H1 (cell line): ENCODE measurements at regions not wholly inside any gene's neighbourhood (a gene's known extent, or its start where the extent isn't known, plus 50 kb on each side); places are given as distances from the start of the nearest gene placed in this dataset.

Experiments used
- CTCF ChIA-PET: fragments of 300-600 bp; sonication (Branson Sonifier 250); formaldehyde crosslinking; loops from one replicate; lab custom pipeline; 2021; ENCODE audit not compliant: partially characterized antibody; lab: Charles Lee
- POLR2A ChIA-PET: fragments of 300-600 bp; sonication (Branson Sonifier 250); formaldehyde crosslinking; loops from one replicate; lab custom pipeline; 2021; ENCODE audit warnings: inconsistent platforms; ENCODE audit not compliant: partially characterized antibody; lab: Charles Lee
- DNase-seq, 2 experiments: peaks; one replicate each; pipeline versions ENCODE4 v3.0.0 to v3.0.0-alpha.2; 2010 to 2022; ENCODE audit warnings: low spot score in 2 of 2, low read depth in 1 of 2, mixed read lengths in 1 of 2
- FAIRE-seq: peaks from 2 replicates; lab custom pipeline; 2011; peaks lifted over from hg19 to GRCh38; lab: Jason Lieb, UNC
- H2AFZ ChIP-seq: 2 replicates; pipeline ENCODE4 v1.8.1; 2012; ENCODE audit warnings: low read length, inconsistent platforms
- H2AK5ac ChIP-seq: 2 replicates; pipeline ENCODE4 v1.6.1; 2013; ENCODE audit warnings: low read depth, low read length
- H2BK120ac ChIP-seq: replicated peaks from 2 replicates; pipeline ENCODE3; 2013; ENCODE audit warnings: low read depth, low read length, inconsistent platforms
- H2BK12ac ChIP-seq: 2 replicates; pipeline ENCODE4 v1.6.1; 2013; ENCODE audit warnings: low read depth, low read length
- H2BK15ac ChIP-seq: 2 replicates; pipeline ENCODE4 v1.6.1; 2013; ENCODE audit warnings: low read length
- H2BK20ac ChIP-seq: 2 replicates; pipeline ENCODE4 v1.6.1; 2013; ENCODE audit warnings: low read length
- H2BK5ac ChIP-seq: 2 replicates; pipeline ENCODE4 v1.6.1; 2013; ENCODE audit warnings: low read depth, low read length
- H3K14ac ChIP-seq: 2 replicates; pipeline ENCODE4 v1.6.1; 2013; ENCODE audit warnings: inconsistent platforms; ENCODE audit not compliant: insufficient read length
- H3K18ac ChIP-seq: 2 replicates; pipeline ENCODE4 v1.6.1; 2013; ENCODE audit warnings: low read length; ENCODE audit errors: extremely low read depth
- H3K23ac ChIP-seq: 2 replicates; pipeline ENCODE4 v1.6.1; 2013; ENCODE audit warnings: inconsistent platforms; ENCODE audit not compliant: insufficient read length
- H3K23me2 ChIP-seq: 2 replicates; pipeline ENCODE4 v1.6.1; 2013; ENCODE audit warnings: low read depth, low read length
- H3K27ac ChIP-seq: 2 replicates; pipeline ENCODE4 v1.6.1; 2011; ENCODE audit warnings: low read depth, low read length, inconsistent platforms
- H3K27me3 ChIP-seq, 4 experiments: replicated peaks in 1 of 4; 1 replicate in 1 of 4; 2 replicates in 3 of 4; pipeline versions ENCODE4 v1.6.1 to v1.8.1; 2011 to 2013; ENCODE audit warnings: low read length in 3 of 4, mild to moderate bottlenecking in 3 of 4, inconsistent platforms in 2 of 4, mixed read lengths in 2 of 4, moderate library complexity in 1 of 4; ENCODE audit not compliant: control insufficient read depth in 3 of 4, insufficient read depth in 3 of 4; ENCODE audit errors: extremely low read depth in 1 of 4
- H3K36me3 ChIP-seq, 4 experiments: 2 replicates each; pipeline versions ENCODE4 v1.6.1 to v1.8.1; 2011 to 2013; ENCODE audit warnings: mild to moderate bottlenecking in 4 of 4, low read length in 3 of 4, moderate library complexity in 2 of 4, control low read depth in 1 of 4, inconsistent platforms in 1 of 4; ENCODE audit not compliant: insufficient read depth in 4 of 4, control insufficient read depth in 2 of 4
- H3K4ac ChIP-seq: replicated peaks from 2 replicates; pipeline ENCODE3; 2013; ENCODE audit warnings: low read length, low read depth, mixed read lengths, inconsistent platforms; ENCODE audit not compliant: insufficient read length
- H3K4me1 ChIP-seq, 4 experiments: replicated peaks in 1 of 4; 1 replicate in 1 of 4; 2 replicates in 3 of 4; pipeline versions ENCODE4 v1.6.1 to v1.8.1; 2011 to 2013; ENCODE audit warnings: low read length in 3 of 4, inconsistent platforms in 2 of 4, mixed read lengths in 1 of 4; ENCODE audit not compliant: insufficient read depth in 4 of 4, control insufficient read depth in 3 of 4
- H3K4me2 ChIP-seq, 2 experiments: 2 replicates each; pipeline versions ENCODE4 v1.6.1 to v1.8.1; 2011 to 2013; ENCODE audit warnings: low read depth in 2 of 2, low read length in 2 of 2, control low read depth in 1 of 2, inconsistent platforms in 1 of 2, mild to moderate bottlenecking in 1 of 2; ENCODE audit not compliant: insufficient read depth in 1 of 2
- H3K4me3 ChIP-seq, 4 experiments: fragments of 200-600, 300-600 bp in 1 of 4; sonication (generic), shearing (Covaris generic), sonication (Bioruptor Twin) in 1 of 4; 2 replicates each; pipeline versions ENCODE4 v1.5.1 to v1.8.1; 2011 to 2016; ENCODE audit warnings: low read length in 4 of 4, low read depth in 3 of 4, control low read depth in 2 of 4, inconsistent platforms in 2 of 4, mild to moderate bottlenecking in 2 of 4, mixed read lengths in 1 of 4, moderate library complexity in 1 of 4; ENCODE audit not compliant: insufficient read depth in 2 of 4; ENCODE audit errors: extremely low read depth in 1 of 4
- H3K56ac ChIP-seq: replicated peaks from 2 replicates; pipeline ENCODE3; 2013; ENCODE audit warnings: low read depth, mild to moderate bottlenecking, mixed read lengths, low read length, inconsistent platforms; ENCODE audit not compliant: insufficient read length
- H3K79me1 ChIP-seq: 2 replicates; pipeline ENCODE4 v1.6.1; 2013; ENCODE audit warnings: low read depth, low read length, control low read depth
- H3K79me2 ChIP-seq, 2 experiments: 2 replicates each; pipeline versions ENCODE4 v1.6.1 to v1.8.1; 2012 to 2013; ENCODE audit warnings: low read length in 2 of 2, mild to moderate bottlenecking in 2 of 2, inconsistent platforms in 1 of 2; ENCODE audit not compliant: insufficient read depth in 2 of 2, control insufficient read depth in 1 of 2
- H3K9ac ChIP-seq, 4 experiments: replicated peaks in 1 of 4; 1 replicate in 1 of 4; 2 replicates in 3 of 4; pipeline versions ENCODE4 v1.6.1 to v1.8.1; 2011 to 2013; ENCODE audit warnings: low read depth in 3 of 4, low read length in 3 of 4, control low read depth in 2 of 4, mild to moderate bottlenecking in 2 of 4, moderate library complexity in 2 of 4, inconsistent platforms in 1 of 4; ENCODE audit errors: extremely low read depth in 1 of 4
- H3K9me3 ChIP-seq, 2 experiments: 2 replicates each; pipeline versions ENCODE4 v1.6.1 to v1.8.1; 2012 to 2013; ENCODE audit warnings: mild to moderate bottlenecking in 2 of 2, moderate library complexity in 2 of 2, control low read depth in 1 of 2, inconsistent platforms in 1 of 2, low read depth in 1 of 2, low read length in 1 of 2, mixed read lengths in 1 of 2; ENCODE audit not compliant: insufficient read depth in 2 of 2
- H4K20me1 ChIP-seq, 2 experiments: replicated peaks in 1 of 2; 2 replicates each; pipeline versions ENCODE3 to v1.8.1; 2011 to 2013; ENCODE audit warnings: inconsistent platforms in 2 of 2, low read length in 2 of 2, mild to moderate bottlenecking in 1 of 2; ENCODE audit not compliant: insufficient read depth in 2 of 2, control insufficient read depth in 1 of 2
- H4K5ac ChIP-seq: 2 replicates; pipeline ENCODE4 v1.6.1; 2013; ENCODE audit warnings: low read length, low read depth, mixed read lengths, inconsistent platforms; ENCODE audit not compliant: insufficient read length
- H4K8ac ChIP-seq: 2 replicates; pipeline ENCODE4 v1.8.0; 2013; ENCODE audit warnings: mild to moderate bottlenecking, moderate library complexity, low read length, inconsistent platforms; ENCODE audit not compliant: insufficient read depth; ENCODE audit errors: extremely low read depth
- H4K91ac ChIP-seq: replicated peaks from 2 replicates; pipeline ENCODE3; 2013; ENCODE audit warnings: low read length, mixed read lengths, inconsistent platforms; ENCODE audit not compliant: insufficient read length
- BACH1 ChIP-seq: IDR thresholded peaks from 2 replicates; pipeline ENCODE4 v1.6.1; 2012; ENCODE audit warnings: low read length, improper control_type of control experiment
- KDM5A ChIP-seq: fragments of 200-600 bp; IDR thresholded peaks from 2 replicates; pipeline ENCODE4 v1.7.1; 2012; ENCODE audit warnings: mild to moderate bottlenecking, low read length, inconsistent platforms, mixed read lengths
- RXRA ChIP-seq: IDR thresholded peaks from 2 replicates; pipeline ENCODE4 v1.6.1; 2011; ENCODE audit warnings: low read depth, mild to moderate bottlenecking, low read length, moderate library complexity; ENCODE audit not compliant: insufficient read depth
- TEAD4 ChIP-seq: IDR thresholded peaks from 2 replicates; pipeline ENCODE4 v1.6.1; 2012; ENCODE audit warnings: low read depth, low read length, inconsistent platforms, mixed read lengths
- YY1 ChIP-seq: IDR thresholded peaks from 2 replicates; pipeline ENCODE4 v1.6.1; 2011; ENCODE audit warnings: low read depth, mild to moderate bottlenecking, low read length
- WGBS, 2 experiments: shearing (Covaris generic) in 1 of 2; methylation state at CpG; one replicate each; pipeline versions ENCODE4 v1.1.6 to v1.1.7; 2013 to 2015; ENCODE audit warnings: low lambda C conversion rate in 2 of 2, mixed read lengths in 2 of 2, inconsistent platforms in 1 of 2, low coverage in 1 of 2, missing lambda C conversion rate in 1 of 2; ENCODE audit not compliant: insufficient replicate concordance in 2 of 2, insufficient coverage in 1 of 2, insufficient read length in 1 of 2; ENCODE audit errors: extremely low coverage in 1 of 2, missing lambda C conversion rate in 1 of 2; 5-methylcytosine and 5-hydroxymethylcytosine counted together

- Histone ChIP-seq H4K91ac (no peak overlapping the region), H3K9ac (no peak overlapping the region), H3K4me1 (peaks cover 0 to 18% (median 8%) of the 10 kb centered on the region in 4 experiments; a peak in 6 of 7 replicates), H3K4ac (no peak overlapping the region), H3K14ac (no peak overlapping the region), H3K9me3 (no peaks in the 10 kb centered on the region), H3K79me2 (no peaks in the 10 kb centered on the region), H2BK5ac (no peak overlapping the region), H2BK15ac (0 out of 2 replicates have a peak overlapping the region, but pooled peaks have one; percentile 5), H2BK20ac (no peak overlapping the region), H2BK120ac (no peak overlapping the region), H3K18ac (no peak overlapping the region), H3K4me3 (no peak overlapping the region), H3K56ac (no peak overlapping the region), H3K36me3 (no peaks in the 10 kb centered on the region), H3K23me2 (no peaks in the 10 kb centered on the region; the same call in 1 of the 2 replicates), H4K20me1 (peaks cover 2 to 4% of the 10 kb centered on the region in 2 experiments), H4K5ac (no peak overlapping the region), H2AK5ac (no peak overlapping the region), H3K27me3 (peaks cover 0 to 2% (median 0%) of the 10 kb centered on the region in 4 experiments; a peak in 2 of 7 replicates), H3K4me2 (no peak overlapping the region), H4K8ac (no peak overlapping the region), H3K79me1 (no peaks in the 10 kb centered on the region), H3K23ac (no peak overlapping the region), H2AFZ (no peak overlapping the region), H2BK12ac (no peak overlapping the region), H3K27ac (no peak overlapping the region)
- ChIA-PET CTCF (interaction anchor here (0.5 to 7.4 kb wide), 5 partner anchors 15 to 450 kb away, joined by 3 to 35 read pairs (median 3); no protein-coding TSS in a partner anchor), POLR2A (no interaction called here)
- TF ChIP-seq KDM5A (no peak), TEAD4 (no peak), YY1 (no peak), BACH1 (no peak), RXRA (no peak)
- no peak for DNase-seq
- no peak for FAIRE-seq
- WGBS, 2 experiments = 78% methylated on average over 2 of the region's 3 CpGs; no CpG with 5 or more reads in 1 of the 2 experiments
Measured at GRCh38 chr17:45706033-45706432, 78.1 kb upstream of the CRHR1 start.
